GM13976 (cell line): ENCODE measurements at regions not wholly inside any gene's neighbourhood (a gene's known extent, or its start where the extent isn't known, plus 50 kb on each side); places are given as distances from the start of the nearest gene placed in this dataset.

Experiments
- DNase-seq: peaks from one replicate; pipeline ENCODE4 v3.0.0; 2012; ENCODE audit warnings: low spot score
- in situ Hi-C: fragments of 300-500 bp; cut with MboI; formaldehyde crosslinking; loops from one replicate; pipeline ENCODE4 v1.12.0; 2022; ENCODE audit warnings: low sequenced_read_pairs, mixed read lengths, inconsistent platforms; ENCODE audit not compliant: unreplicated experiment
- TF ChIP-seq, protein P1 (sequence below): IDR thresholded peaks from 2 replicates; pipeline ENCODE4 v1.5.1; 2012; ENCODE audit warnings: borderline replicate concordance, mild to moderate bottlenecking; ENCODE audit not compliant: insufficient read depth; ENCODE audit errors: extremely low read depth, missing control alignments, control extremely low read depth

DNA sequence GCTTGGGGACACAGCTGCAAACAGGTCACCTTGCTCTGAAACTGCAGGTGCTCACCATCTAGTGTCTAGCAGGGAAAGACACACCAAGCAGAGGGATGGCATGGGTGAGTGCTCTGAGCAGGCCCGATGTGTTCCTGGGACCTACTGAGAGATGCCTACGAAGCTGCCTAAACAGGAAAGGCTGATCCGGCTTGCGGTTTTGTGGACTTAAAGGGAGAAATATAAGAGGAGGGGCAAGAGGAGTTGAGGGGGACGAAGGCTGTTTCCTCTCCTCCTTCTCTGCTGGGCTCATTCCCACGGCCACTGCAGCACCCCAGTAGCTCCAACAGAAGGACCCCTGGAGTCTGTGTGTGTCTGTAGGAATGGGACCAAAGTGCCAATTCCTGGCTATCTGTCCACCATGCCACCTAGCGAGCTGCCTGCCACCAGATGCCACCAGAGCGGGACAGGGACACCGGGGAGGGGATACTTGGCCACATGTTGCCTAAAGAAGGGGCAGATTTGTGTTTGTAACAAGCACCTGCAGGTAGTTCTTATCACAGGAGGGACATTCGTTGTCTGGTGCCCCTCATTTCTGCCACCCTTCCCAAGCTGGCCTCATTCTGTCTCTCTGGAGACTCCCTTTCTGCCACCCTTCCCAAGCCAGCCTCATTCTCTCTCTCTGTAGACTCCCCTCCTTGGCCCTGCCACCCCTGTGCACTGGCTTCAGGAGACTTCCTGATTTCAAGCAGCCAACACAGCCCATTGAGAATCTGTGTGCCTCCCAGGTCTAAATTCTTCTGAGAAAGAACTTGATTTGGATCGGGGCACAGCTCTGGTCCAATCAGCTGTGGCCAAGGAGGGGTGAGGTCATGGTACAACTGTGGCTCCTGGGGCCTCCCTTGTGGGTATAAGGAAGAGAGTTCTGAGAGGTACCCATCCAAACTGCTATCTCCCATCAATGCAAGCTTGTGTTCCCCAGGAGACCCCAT, 221.8 kb downstream of the ANKRD60 start:
- in situ Hi-C loops = no loop called here
- DNase-seq = no peak
- TF ChIP-seq, protein P1, sequence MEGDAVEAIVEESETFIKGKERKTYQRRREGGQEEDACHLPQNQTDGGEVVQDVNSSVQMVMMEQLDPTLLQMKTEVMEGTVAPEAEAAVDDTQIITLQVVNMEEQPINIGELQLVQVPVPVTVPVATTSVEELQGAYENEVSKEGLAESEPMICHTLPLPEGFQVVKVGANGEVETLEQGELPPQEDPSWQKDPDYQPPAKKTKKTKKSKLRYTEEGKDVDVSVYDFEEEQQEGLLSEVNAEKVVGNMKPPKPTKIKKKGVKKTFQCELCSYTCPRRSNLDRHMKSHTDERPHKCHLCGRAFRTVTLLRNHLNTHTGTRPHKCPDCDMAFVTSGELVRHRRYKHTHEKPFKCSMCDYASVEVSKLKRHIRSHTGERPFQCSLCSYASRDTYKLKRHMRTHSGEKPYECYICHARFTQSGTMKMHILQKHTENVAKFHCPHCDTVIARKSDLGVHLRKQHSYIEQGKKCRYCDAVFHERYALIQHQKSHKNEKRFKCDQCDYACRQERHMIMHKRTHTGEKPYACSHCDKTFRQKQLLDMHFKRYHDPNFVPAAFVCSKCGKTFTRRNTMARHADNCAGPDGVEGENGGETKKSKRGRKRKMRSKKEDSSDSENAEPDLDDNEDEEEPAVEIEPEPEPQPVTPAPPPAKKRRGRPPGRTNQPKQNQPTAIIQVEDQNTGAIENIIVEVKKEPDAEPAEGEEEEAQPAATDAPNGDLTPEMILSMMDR = no peak

DNA sequence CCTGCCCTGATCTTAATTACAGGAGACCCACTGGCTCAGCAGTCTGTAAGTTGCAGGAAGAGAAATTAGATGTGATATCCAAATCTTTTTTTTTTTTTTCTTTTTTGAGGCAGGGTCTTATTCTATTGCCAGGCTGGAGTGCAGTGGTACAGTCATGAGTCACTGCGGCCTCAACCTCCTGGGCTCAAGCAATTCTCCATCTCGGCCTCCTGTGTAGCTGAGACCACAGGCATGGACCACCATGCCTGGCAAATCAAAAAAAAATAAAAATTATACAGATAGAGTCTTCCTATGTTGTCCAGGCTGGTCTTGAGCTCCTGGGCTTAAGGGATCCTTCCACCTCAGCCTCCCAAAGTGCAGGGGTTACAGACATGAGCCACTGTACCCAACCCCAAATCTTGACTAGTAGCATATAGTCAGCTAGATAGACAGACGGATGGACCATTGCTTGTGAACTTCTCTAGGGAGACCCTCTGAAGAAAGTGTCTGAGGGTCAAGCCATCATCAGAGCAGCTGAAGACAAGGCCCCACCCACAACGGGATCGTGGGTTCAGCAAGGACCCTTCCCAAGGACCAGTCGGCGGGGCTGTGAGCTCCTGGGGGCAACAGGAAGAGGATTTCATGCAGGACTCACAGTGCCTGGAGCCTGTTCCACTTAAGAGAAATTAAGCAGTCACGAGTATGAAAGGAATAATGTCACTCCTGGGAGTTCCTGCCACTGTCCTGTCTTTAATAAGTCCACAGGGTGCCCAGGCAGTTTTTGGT, 222.7 kb downstream of the ANKRD60 start:
- DNase-seq = no peak
- TF ChIP-seq, protein P1 = no peak
- in situ Hi-C loops = no loop called here

DNA sequence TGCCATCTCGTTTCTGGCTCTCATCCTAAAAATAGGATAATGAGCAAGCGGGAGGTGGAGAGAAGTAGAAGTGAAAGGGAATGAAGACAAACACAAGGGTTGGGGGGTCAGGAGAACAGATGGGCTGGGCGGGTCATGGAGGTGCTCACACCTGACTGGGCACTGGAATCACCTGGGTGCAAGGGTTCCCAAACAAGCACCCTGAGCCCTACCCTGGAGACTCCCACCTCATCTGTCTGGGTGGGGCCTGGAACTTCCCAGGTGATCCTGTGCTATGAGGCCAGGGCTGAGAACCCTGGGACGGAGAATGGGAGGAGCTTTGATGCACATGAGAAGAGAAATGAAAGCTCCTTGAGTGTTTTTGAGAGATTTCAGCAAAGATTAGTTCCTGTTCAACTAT, 223.6 kb downstream of the ANKRD60 start:
- in situ Hi-C loops = no loop called here
- DNase-seq = no peak
- TF ChIP-seq, protein P1 = no peak

DNA sequence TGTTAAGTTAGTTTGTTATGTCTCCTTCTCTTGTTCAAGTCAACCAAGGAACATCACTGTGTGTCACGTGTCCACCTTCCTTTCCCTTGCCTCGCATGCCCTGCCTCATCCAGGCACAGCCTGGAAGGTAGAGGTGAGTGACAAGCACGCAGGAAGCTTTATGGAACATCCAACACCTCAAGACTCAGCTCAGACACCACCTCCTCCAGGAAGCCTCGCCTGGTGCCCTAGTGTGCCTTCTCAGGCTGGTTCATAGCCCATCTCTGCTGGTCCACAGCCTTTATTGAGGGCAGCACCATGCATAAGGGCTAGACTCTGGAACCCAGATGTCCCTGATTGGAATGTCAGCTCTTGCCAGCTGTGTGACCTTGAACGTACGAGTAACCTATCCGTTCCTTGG, 224.3 kb downstream of the ANKRD60 start:
- in situ Hi-C loops = no loop called here
- no peak for DNase-seq
- TF ChIP-seq, protein P1 = no peak

DNA sequence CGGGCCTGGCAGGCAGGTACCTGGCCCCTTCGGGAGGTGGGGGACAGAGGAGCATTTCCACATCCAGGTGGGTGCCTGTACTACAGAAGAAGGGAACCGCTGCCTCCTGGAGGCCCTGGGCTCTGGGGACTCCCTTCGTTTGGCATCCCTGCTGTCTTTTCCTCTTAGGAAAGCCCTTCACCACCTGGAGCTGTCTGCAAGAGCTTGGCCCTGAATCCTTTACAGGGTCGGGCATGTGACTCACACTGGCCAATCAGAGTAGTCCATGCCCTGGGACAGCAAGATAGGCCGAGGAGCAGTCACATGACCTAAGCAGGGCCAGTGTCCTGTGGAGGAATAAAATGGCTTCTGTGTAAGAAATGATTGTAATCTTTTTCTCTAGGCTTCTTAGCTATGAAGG, 224.9 kb downstream of the ANKRD60 start:
- in situ Hi-C loops = no loop called here
- no peak for DNase-seq
- TF ChIP-seq, protein P1 = no peak

DNA sequence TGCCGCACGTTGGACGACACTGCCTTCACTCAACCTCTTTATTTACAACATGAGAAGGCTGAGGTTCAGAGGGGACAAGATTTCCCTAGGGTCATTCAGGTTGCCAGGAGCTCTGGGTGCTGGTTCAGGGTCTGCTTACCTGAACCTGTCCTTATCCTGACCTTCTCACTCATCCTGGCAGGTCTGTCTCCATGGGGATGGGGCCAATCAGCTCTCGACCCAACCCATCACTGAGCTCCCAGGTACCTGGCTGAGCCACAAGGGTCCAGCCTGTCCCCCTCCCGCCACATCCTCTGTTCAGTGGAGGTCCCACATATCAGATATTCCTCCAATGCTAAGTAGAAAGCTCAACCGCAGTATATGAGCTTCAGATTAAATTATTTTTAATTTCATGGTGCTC, 225.6 kb downstream of the ANKRD60 start:
- no peak for DNase-seq
- TF ChIP-seq, protein P1 = no peak
- in situ Hi-C loops = no loop called here
